ENCODE measurements at regions not wholly inside any gene's neighbourhood (a gene's known extent, or its start where the extent isn't known, plus 50 kb on each side); places are given as distances from the start of the nearest gene placed in this dataset.

DNA sequence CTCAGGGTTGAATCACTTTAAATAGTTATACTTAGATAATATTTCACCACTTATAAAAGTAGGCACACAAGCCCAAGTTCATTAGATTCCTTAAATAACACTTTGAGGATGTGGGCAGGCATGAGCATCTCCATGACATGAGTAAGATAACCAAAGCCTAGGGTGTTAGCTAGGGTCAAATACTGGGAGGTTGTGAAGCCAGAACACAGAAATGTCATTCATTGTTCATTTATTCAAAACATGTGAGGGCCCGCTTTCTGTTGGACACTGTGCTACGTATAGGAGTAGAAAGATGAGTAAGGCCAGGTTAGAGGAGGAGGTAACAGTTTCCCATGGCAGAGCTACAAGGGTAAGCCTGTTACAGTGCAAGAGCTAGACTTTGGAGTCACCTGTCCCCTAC, 93.5 kb upstream of the NEDD4L start:
- Histone ChIP-seq H3K4me2 (ENCODE audit: insufficient read depth in 1 of 2, low read depth in 2 of 2, low read length in 2 of 2) (no peak overlapping the region), H3K4me3 (ENCODE audit: extremely low read depth in 1 of 4, insufficient read depth in 2 of 4, low read depth in 3 of 4, low read length in 4 of 4) (no peak overlapping the region), H3K36me3 (ENCODE audit: control insufficient read depth in 2 of 4, insufficient read depth in 4 of 4, low read length in 3 of 4) (no peaks in the 10 kb centered on the region), H3K23me2 (ENCODE audit: low read depth, low read length) (no peaks in the 10 kb centered on the region), H4K8ac (ENCODE audit: extremely low read depth, insufficient read depth, low read length) (no peak overlapping the region), H3K9me3 (ENCODE audit: insufficient read depth in 2 of 2, low read depth in 1 of 2, low read length in 1 of 2) (no peaks in the 10 kb centered on the region), H3K4me1 (replicated peaks in 1 of 4; ENCODE audit: control insufficient read depth in 3 of 4, insufficient read depth in 4 of 4, low read length in 3 of 4) (no peaks in the 10 kb centered on the region), H3K4ac (replicated peaks; ENCODE audit: insufficient read length, low read depth, low read length) (no peak overlapping the region), H2BK5ac (ENCODE audit: low read depth, low read length) (no peak overlapping the region), H3K56ac (replicated peaks; ENCODE audit: insufficient read length, low read depth, low read length) (no peak overlapping the region), H2BK15ac (ENCODE audit: low read length) (no peak overlapping the region), H2AK5ac (ENCODE audit: low read depth, low read length) (no peak overlapping the region), H3K27ac (ENCODE audit: low read depth, low read length) (no peak overlapping the region), H3K23ac (ENCODE audit: insufficient read length) (no peak overlapping the region), H4K5ac (ENCODE audit: insufficient read length, low read depth, low read length) (no peak overlapping the region), H2AFZ (ENCODE audit: low read length) (no peak overlapping the region), H4K91ac (replicated peaks; ENCODE audit: insufficient read length, low read length) (no peak overlapping the region), H3K79me2 (ENCODE audit: control insufficient read depth in 1 of 2, insufficient read depth in 2 of 2, low read length in 2 of 2) (no peaks in the 10 kb centered on the region), H3K9ac (replicated peaks in 1 of 4; ENCODE audit: extremely low read depth in 1 of 4, low read depth in 3 of 4, low read length in 3 of 4) (no peak overlapping the region), H4K20me1 (replicated peaks in 1 of 2; ENCODE audit: control insufficient read depth in 1 of 2, insufficient read depth in 2 of 2, low read length in 2 of 2) (no peaks in the 10 kb centered on the region), H2BK12ac (ENCODE audit: low read depth, low read length) (no peak overlapping the region), H3K27me3 (replicated peaks in 1 of 4; ENCODE audit: control insufficient read depth in 3 of 4, extremely low read depth in 1 of 4, insufficient read depth in 3 of 4, low read length in 3 of 4) (0 out of 7 replicates have a peak, but pooled peaks cover 0 to 2% (median 0%) of the 10 kb centered on the region in 4 experiments), H3K79me1 (ENCODE audit: low read depth, low read length) (no peaks in the 10 kb centered on the region), H3K14ac (ENCODE audit: insufficient read length) (no peak overlapping the region), H2BK20ac (ENCODE audit: low read length) (no peak overlapping the region), H2BK120ac (replicated peaks; ENCODE audit: low read depth, low read length) (no peak overlapping the region), H3K18ac (ENCODE audit: extremely low read depth, low read length) (no peak overlapping the region)
- DNase-seq (ENCODE audit: low read depth in 1 of 2, low spot score in 2 of 2) (no peak), FAIRE-seq (no peak)
- CTCF ChIA-PET (ENCODE audit: partially characterized antibody): interaction anchor here (1.0 to 1.9 kb wide), 3 partner anchors 8 to 43 kb away, joined by 3 to 10 read pairs (median 4); no protein-coding TSS in a partner anchor
- 91% methylated on average over 2 of the region's 2 CpGs; no CpG with 5 or more reads in 1 of the 2 experiments for WGBS, 2 experiments (ENCODE audit: extremely low coverage in 1 of 2, insufficient coverage in 1 of 2, insufficient read length in 1 of 2, insufficient replicate concordance in 2 of 2, low coverage in 1 of 2, low lambda C conversion rate in 2 of 2, missing lambda C conversion rate in 1 of 2)
- TF ChIP-seq EP300 (IDR thresholded peaks at IDR 0.05; ENCODE audit: borderline replicate concordance in 1 of 2, low read depth in 2 of 2, low read length in 2 of 2): no peak
- TF ChIP-seq YY1 (IDR thresholded peaks at IDR 0.05; ENCODE audit: low read depth, low read length): no peak
- TF ChIP-seq CREB1 (IDR thresholded peaks at IDR 0.05): no peak
- TF ChIP-seq FOSL1 (IDR thresholded peaks at IDR 0.05; ENCODE audit: insufficient read depth, low read depth, low read length): no peak
- POLR2A ChIA-PET (ENCODE audit: partially characterized antibody): no interaction called here
